Stimulated activated CD8-positive, alpha-beta memory T cell treated with anti-CD3 and anti-CD28 coated beads, Interleukin-4, amount 100 ng/mL, for 1 hour (primary cell): ENCODE measurements at regions not wholly inside any gene's neighbourhood (a gene's known extent, or its start where the extent isn't known, plus 50 kb on each side); places are given as distances from the start of the nearest gene placed in this dataset.

Source experiments
- DNase-seq, 2 donors: peaks; one replicate each; pipeline ENCODE4 v3.0.0-alpha.2; 2020; ENCODE audit warnings: low read depth in 2 of 2, low spot score in 1 of 2

DNA sequence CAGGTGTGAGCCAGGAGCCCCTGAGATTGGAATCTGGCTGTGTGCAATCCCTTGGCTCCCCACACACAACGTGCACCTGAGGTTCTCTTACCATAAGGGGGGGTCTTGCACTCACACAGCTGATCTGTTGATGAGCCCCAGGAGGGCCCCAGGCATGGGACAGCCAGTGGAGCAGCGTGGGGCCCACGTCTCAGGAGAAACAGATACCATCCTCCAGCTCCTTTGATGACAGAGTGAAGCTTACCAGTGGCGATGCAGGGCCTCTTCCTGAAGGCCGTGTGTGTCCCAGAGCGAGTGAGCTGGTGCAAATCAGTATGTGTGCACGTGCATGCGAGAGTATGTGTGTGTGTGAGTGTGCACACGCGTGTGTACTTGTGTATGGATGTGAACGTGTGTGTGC is 287.4 kb downstream of the IRX1 start:
- DNase-seq, result no peak

- DNase-seq, result no peak
These were observed 291.2 kb downstream of the IRX1 start for GRCh38 chr5:3886524-3887451.

- DNase-seq, result no peak
These were observed 292.7 kb downstream of the IRX1 start for GRCh38 chr5:3888310-3888709.

DNA sequence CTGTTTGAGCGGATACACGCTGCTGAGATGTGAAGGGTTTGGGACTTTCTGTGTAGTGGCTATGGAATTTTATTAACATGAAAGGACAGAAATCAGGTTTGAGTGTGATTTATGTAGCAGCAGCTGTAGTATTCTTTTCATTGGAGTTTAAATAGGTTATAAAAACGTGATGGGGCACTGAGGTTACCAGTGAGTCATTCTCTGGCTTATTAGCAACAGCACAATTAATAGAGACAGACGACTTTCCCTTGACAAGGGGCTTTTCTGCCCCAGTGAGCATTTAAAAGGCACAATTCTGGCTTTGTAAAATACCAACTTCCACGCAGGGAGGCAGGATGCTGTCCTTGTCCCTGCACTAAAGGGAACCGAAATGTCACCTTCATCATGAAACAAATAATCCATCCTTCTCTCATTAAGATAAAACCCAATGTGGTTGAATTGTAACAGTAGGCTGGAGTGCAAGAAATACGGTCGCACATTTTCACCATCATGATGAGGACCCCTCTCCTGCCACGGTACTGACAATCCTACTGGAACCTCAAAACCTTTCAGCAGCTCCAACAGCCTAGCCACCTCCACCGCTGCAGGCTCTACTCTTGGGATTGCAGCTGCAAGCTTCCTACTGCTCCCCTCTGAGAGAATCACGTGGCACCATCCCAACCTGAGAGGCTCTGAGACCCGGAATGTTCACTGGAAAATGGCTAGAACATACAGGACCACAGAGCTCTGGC is 293.9 kb downstream of the IRX1 start:
- DNase-seq, result no peak

DNA sequence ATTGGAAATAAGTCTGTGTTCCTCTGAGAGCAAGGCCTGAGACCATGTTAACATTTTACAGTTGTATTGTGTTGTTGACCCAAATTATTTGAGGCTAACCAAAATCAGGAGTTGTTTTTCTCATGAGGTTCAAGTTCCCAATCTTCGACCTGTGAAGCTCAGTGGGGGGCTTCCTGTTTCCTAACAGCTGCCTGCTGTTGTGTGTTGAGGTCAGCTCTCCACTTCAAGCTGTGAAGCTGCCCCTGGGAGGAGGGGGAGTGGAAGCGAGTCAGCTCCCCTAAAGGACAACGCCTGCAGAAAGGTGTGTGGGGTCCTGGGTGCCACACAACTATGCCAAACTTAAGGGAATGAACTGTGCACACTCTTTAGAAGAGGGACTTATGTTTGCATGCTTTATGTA is 295.5 kb downstream of the IRX1 start:
- DNase-seq, result no peak

DNA sequence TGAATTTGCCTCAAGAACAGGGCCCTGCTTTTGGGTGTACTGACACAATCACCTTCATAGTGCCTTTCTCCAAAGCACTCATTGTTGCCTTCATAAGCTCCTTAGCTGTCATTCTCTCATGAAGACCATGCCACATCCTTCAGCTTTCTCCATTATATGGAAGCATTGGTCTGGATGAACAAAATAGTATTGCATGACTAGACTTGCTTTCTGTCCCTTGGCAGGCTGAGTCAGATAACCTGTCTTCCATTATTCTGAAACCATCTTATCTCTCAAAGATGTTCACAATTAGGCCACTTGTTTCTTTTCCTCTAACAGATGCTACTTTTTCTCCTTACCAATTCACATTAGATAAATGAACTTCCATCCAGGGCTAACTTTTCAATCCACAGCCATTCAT is 297.9 kb downstream of the IRX1 start:
- DNase-seq, result no peak

DNA sequence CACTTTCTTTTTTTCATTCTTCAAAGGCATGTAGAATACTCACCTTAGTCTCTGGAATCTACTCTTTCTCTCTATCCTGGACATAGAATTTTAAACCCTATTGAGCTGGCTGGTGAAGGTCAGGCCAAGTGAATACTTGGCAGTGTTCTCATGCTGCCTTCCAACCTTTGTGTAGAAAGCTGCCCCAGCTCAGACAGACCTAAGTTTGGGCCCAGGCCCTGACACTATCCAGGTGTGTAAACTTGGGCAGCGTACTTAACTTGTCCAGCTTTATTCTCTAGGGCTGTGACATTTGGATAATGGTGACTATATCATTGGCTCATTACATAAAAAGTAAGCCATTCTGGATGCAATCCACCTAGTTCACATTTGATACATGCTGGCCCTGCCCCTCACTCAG is 298.3 kb downstream of the IRX1 start:
- no peak for DNase-seq

- DNase-seq, result no peak
These were observed 300.5 kb downstream of the IRX1 start for GRCh38 chr5:3896098-3896497.

- DNase-seq, result no peak
These were observed 303.5 kb downstream of the IRX1 start for GRCh38 chr5:3899093-3899492.

GRCh38 chr5:3904584-3904983 is 309.0 kb downstream of the IRX1 start:
- DNase-seq, result no peak

DNA sequence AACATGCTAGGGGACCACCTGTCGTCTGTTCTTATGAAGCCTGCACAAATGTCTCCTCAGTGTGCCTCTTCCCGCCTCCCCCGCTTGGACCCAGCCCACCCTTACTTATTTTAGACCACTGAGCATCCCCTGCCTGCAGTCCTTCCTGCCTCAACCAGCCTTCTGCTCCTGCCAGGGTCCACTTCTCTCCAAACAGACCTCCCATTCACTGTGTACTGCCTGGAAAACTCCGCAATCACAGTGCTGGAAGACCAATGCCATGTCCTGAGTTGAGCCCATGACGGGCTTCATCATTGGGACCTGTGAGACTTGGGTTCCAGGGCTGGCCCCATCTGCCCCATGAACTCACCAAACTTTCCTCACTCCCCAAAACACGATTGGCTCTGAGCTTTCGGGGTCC is 309.4 kb downstream of the IRX1 start:
- DNase-seq, result no peak

DNA sequence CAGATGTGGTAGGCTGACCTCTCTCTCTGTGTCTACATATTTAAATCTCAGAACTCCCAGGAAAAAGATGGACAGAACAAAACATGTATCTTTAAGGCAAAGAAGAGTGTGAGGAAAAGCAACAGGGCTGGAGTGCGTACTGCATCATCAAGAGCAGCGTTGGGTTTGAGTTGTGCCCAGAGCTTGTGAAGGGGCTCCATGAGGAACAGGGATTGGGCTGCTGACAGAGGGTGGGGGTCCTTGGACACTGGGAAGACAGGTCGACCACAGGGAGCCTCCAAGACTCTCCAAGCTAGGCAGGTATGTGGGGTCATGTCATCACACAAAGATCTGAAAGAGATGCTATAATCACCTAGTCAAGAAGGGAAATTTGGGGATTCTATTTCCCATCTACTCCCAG is 309.9 kb downstream of the IRX1 start:
- DNase-seq, result no peak

DNA sequence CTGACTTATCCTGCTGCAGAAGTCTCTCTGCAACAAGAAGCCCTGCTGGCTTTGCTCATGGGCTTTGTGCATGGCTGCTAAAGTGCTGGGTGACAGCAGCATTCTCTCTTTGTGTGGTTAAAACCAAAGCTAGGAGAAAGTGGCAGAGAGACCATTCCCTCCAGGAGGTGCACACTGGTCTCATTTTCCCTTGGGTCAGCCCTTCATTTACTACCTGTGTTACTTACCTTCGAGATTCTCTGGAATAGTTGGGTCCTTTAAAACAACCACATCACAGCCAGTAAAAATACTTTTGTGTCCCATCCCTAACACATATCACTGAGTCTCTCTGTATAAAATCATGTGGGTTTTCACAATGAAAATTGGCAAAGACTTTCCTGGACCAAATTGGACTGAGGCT is 315.5 kb downstream of the IRX1 start:
- DNase-seq, result no peak

- no peak for DNase-seq
These were observed 316.1 kb downstream of the IRX1 start for GRCh38 chr5:3911773-3912172.

DNA sequence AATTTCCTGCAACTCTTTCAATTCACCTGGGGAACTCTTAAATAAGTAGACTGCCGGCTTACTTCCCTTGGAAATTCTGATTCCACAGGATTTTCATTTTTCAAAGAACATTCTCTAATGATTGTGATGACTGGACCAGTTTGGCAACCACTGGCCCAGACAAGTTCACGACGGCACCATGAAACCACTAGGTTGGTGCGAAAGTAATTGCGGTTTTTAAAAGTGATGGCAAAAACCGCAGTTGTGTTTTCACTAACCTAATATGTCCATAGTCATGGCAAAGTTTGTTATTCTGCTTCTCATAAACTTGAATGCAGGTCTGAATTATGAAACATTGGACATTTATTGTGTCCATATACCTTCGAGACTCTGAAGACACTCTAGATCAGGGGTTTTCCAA is 317.2 kb downstream of the IRX1 start:
- no peak for DNase-seq

DNA sequence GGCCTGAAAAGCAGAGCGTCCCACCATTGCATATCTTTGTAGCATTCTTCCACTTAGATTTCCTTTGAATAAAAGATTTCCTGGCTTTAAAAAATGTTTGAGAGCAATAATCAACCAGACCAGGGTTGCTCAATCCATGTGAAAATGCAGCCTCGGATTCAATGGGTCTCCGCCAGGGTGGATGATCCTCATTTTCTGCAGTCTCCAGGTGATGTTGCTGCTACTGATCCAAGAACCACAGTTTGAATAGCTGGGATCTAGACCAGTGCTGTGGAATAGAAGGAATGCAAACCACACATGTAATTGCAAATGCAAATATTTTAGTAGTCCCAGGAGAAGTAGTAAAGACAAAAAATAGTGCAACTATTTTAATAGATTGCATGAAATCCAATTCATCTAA is 317.6 kb downstream of the IRX1 start:
- no peak for DNase-seq

- no peak for DNase-seq
These were observed 329.4 kb downstream of the IRX1 start for GRCh38 chr5:3925022-3925421.

DNA sequence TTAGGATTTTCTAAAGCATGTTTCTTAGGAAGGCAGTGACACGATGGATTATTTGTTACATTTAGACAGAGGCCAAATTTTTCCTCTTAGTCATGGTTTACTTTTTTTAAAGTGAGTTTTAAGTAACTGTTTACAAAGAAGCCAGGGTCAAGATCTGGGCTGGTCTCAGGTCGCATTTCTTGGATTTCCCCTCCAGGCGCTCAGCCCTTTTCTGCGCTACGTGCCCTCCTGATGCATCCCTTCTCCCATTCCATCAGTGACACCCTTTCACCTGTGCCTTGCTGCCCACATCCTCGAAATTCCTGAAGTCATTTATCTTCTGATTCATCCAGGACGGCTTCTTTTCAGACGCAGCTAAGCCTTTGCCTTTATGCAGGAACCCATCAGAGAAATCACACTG is 330.3 kb downstream of the IRX1 start:
- DNase-seq, result no peak

DNA sequence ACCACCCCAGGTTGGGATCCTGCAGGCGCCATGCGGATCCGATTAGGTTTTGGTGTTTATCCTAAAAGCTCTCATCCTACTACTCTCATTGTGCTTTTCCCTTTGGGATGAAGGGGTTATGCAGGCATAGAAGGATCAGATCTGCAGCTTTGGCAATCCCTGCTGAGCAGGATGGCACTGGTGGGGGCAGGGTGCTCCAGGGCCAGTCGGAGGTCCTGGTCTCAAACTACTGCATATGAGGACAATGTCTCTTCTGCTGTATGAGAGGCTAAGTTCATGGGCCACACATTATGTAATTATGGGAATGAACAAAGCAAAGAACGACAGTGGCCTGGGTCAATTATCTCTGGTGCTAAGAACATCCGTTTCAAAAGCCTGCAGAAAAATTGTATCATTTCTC is 334.2 kb downstream of the IRX1 start:
- no peak for DNase-seq

DNA sequence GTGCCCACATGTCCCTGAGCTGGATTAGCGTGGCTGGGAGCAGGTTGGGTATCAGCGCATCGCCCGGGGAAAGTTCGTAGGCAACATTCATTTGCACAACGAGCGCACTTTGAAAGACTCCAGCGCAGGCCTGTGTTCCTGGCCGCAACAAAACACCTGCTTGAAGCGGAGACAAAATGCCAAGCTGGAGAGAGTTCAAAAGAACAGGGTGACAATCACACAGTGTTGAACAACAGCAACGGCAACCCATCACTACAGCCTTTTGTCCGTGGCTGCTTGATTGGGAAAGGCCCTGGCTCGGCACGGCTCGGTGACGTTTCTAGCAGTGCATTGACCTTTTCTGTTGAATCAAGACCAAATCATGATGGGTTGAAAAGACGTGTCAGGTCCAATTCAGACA is 336.3 kb downstream of the IRX1 start:
- DNase-seq, result no peak

GRCh38 chr5:3933536-3933935 is 337.9 kb downstream of the IRX1 start:
- DNase-seq, result no peak

GRCh38 chr5:3933966-3934365 is 338.3 kb downstream of the IRX1 start:
- no peak for DNase-seq

DNA sequence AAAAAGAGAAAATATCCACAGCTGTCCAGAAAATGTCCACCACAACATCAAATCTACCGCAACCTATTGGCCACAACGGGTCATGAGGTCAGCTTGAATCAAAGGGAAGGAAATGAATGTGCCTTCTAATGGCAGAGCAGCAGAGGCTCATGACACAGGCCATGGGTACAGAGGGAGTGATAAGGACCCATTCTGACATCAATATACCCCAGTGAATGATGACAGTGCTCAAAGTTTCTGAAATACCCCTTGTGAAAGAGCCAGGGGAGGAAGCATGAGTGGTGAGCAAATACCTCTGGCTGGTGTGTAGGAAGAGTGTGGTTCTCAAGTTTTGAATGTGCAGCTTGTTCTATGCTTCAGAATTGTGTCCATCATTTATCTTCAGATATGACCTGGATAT is 348.2 kb downstream of the IRX1 start:
- DNase-seq, result no peak
